ENCODE measurements at regions not wholly inside any gene's neighbourhood (a gene's known extent, or its start where the extent isn't known, plus 50 kb on each side); places are given as distances from the start of the nearest gene placed in this dataset.

DNA sequence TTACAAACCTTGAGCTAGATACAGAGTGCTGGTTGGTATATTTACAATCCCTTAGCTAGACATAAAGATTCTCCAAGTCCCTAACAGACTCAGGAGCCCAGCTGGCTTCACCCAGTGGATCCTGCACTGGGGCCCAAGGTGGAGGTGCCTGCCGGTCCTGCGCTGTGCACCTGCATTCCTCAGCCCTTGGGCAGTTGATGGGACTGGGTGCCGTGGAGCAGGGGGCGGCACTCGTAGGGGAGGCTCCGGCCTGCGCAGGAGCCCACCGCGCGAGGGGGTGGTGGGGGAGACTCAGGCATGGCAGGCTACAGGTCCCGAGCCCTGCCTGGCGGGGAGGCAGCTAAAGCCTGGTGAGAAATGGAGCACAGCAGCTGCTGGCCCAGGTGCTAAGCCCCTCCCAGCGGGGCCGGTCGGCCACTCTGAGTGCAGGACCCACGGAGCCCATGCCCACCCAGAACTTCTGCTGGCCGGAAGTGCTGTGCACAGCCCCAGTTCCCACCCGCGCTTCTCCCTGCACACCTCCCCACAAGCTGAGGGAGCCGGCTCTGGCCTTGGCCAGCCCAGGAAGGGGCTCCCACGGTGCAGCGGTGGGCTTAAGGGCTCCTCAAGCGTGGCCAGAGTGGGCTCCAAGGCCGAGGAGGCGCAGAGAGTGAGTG lies 1464.7 kb downstream of the EFNA5 start:
- POLR2A ChIA-PET = interaction anchor here (0.7 kb wide), 1 partner anchor 50 kb away, joined by 3 read pairs; no protein-coding TSS in a partner anchor
- Mint-ChIP-seq H3K27ac (ENCODE audit: low read depth, unreplicated experiment) (no peak overlapping the region), H3K9me3 (ENCODE audit: unreplicated experiment) (no peaks in the 10 kb centered on the region), H3K27me3 (ENCODE audit: insufficient read depth, unreplicated experiment) (no peaks in the 10 kb centered on the region), H3K4me3 (ENCODE audit: unreplicated experiment) (no peak overlapping the region), H3K4me1 (ENCODE audit: insufficient read depth, unreplicated experiment) (no peaks in the 10 kb centered on the region), H3K36me3 (ENCODE audit: insufficient read depth, unreplicated experiment) (no peaks in the 10 kb centered on the region)
- no peak for DNase-seq (ENCODE audit: unreplicated experiment)
- TF ChIP-seq, protein P1, sequence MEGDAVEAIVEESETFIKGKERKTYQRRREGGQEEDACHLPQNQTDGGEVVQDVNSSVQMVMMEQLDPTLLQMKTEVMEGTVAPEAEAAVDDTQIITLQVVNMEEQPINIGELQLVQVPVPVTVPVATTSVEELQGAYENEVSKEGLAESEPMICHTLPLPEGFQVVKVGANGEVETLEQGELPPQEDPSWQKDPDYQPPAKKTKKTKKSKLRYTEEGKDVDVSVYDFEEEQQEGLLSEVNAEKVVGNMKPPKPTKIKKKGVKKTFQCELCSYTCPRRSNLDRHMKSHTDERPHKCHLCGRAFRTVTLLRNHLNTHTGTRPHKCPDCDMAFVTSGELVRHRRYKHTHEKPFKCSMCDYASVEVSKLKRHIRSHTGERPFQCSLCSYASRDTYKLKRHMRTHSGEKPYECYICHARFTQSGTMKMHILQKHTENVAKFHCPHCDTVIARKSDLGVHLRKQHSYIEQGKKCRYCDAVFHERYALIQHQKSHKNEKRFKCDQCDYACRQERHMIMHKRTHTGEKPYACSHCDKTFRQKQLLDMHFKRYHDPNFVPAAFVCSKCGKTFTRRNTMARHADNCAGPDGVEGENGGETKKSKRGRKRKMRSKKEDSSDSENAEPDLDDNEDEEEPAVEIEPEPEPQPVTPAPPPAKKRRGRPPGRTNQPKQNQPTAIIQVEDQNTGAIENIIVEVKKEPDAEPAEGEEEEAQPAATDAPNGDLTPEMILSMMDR (IDR thresholded peaks at IDR 0.05; ENCODE audit: unreplicated experiment) = no peak
- CTCF ChIA-PET = no interaction called here
- intact Hi-C loops (cut with micrococcal nuclease) = no loop called here
- BruUV-seq (replicated peaks) = no TSS peak

- Mint-ChIP-seq H3K4me1 (ENCODE audit: insufficient read depth, unreplicated experiment) (no peaks in the 10 kb centered on the region), H3K4me3 (ENCODE audit: unreplicated experiment) (no peak overlapping the region), H3K9me3 (ENCODE audit: unreplicated experiment) (no peaks in the 10 kb centered on the region), H3K36me3 (ENCODE audit: insufficient read depth, unreplicated experiment) (no peaks in the 10 kb centered on the region), H3K27ac (ENCODE audit: low read depth, unreplicated experiment) (no peak overlapping the region), H3K27me3 (ENCODE audit: insufficient read depth, unreplicated experiment) (peaks cover 1% of the 10 kb centered on the region)
- POLR2A ChIA-PET = no interaction called here
- TF ChIP-seq, protein P1 (IDR thresholded peaks at IDR 0.05; ENCODE audit: unreplicated experiment) = no peak
- CTCF ChIA-PET = no interaction called here
- intact Hi-C loops (cut with micrococcal nuclease) = no loop called here
- no TSS peak for BruUV-seq (replicated peaks)
- no peak for DNase-seq (ENCODE audit: unreplicated experiment)
These were observed 1468.7 kb downstream of the EFNA5 start for GRCh38 chr5:106202035-106202434.

DNA sequence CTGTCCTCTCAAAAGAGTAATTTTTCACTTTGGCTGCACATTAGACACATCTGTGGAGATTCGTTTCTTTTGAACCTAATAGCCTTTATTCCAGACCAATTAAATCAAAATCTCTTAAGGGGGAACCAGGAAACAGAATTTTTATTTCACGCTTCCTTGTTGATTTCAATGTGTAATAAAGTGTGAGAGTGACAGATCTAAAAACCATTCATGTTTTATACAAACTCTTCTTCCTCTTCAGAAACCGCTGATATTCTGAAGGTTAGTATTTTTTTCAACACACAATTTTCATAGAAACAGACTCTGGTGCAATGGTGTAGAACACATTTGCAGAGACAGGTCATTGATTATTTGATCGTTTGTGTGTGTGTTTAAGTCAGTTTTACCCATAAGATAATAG lies 1469.8 kb downstream of the EFNA5 start:
- POLR2A ChIA-PET = no interaction called here
- intact Hi-C loops (cut with micrococcal nuclease) = no loop called here
- H3K9me3 Mint-ChIP-seq (ENCODE audit: unreplicated experiment) = peaks cover 5% of the 10 kb centered on the region

DNA sequence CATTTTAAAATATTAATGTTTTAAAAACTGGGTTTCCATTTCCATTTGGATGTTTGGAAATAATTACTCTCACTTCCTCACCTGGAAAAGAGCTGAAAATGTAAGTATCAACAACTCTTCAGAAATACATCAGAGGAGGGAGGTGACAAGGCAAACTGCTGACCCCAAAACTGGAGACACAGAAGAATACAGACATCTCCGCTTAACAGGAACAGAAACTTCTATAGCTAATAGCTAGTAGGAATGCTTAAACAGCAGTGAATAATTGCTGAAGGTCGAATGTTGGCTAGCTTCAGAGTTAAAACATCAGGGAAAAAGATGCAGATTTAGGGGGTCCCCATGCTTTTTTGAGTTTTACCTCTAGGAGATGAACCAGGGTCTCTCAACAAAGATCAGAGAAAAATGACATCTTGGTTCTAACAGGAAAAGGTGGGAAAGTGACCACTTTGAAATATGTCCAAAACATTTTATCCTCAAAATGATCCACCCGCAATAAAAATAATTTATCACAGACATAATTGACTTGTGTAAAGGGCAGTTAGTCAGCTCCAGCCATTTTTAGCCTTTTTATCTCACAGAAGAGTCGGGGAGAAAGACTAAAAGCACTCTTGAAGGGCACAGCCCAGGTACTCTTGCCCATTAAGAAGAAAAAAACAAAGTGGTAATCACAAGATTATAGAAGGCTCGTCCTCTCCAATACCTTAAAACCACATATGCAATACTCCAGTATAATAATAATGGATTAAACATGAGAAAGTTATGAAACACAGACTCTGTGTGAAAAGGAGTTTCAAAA lies 1474.9 kb downstream of the EFNA5 start:
- H3K27ac Mint-ChIP-seq (ENCODE audit: low read depth, unreplicated experiment) = no peak overlapping the region
- ChIA-PET POLR2A (no interaction called here), CTCF (interaction anchor here (0.6 to 1.0 kb wide), 2 partner anchors 13 to 467 kb away, joined by 3 read pairs; no protein-coding TSS in a partner anchor)
- no TSS peak for BruUV-seq (replicated peaks)
- TF ChIP-seq, protein P1 (IDR thresholded peaks at IDR 0.05; ENCODE audit: unreplicated experiment) = no peak
- no peak overlapping the region for H3K4me3 Mint-ChIP-seq (ENCODE audit: unreplicated experiment)
- no peak for DNase-seq (ENCODE audit: unreplicated experiment)
- no peaks in the 10 kb centered on the region for H3K4me1 Mint-ChIP-seq (ENCODE audit: insufficient read depth, unreplicated experiment)
- no peaks in the 10 kb centered on the region for H3K36me3 Mint-ChIP-seq (ENCODE audit: insufficient read depth, unreplicated experiment)
- peaks cover 14% of the 10 kb centered on the region for H3K27me3 Mint-ChIP-seq (ENCODE audit: insufficient read depth, unreplicated experiment)
- peaks cover 5% of the 10 kb centered on the region for H3K9me3 Mint-ChIP-seq (ENCODE audit: unreplicated experiment)
- intact Hi-C loops (cut with micrococcal nuclease) = no loop called here

More for the DNA sequence above, 1469.8 kb downstream of the EFNA5 start:
- DNase-seq (ENCODE audit: unreplicated experiment) = no peak
- no TSS peak for BruUV-seq (replicated peaks)
- TF ChIP-seq, protein P1 (IDR thresholded peaks at IDR 0.05; ENCODE audit: unreplicated experiment) = no peak
- Mint-ChIP-seq H3K27ac (ENCODE audit: low read depth, unreplicated experiment) (no peak overlapping the region), H3K36me3 (ENCODE audit: insufficient read depth, unreplicated experiment) (no peaks in the 10 kb centered on the region), H3K4me1 (ENCODE audit: insufficient read depth, unreplicated experiment) (no peaks in the 10 kb centered on the region), H3K27me3 (ENCODE audit: insufficient read depth, unreplicated experiment) (peaks cover 12% of the 10 kb centered on the region), H3K4me3 (ENCODE audit: unreplicated experiment) (no peak overlapping the region)
- CTCF ChIA-PET = no interaction called here

Data from MCF 10A (cell line).